ENCODE measurements at regions not wholly inside any gene's neighbourhood (a gene's known extent, or its start where the extent isn't known, plus 50 kb on each side); places are given as distances from the start of the nearest gene placed in this dataset.

DNA sequence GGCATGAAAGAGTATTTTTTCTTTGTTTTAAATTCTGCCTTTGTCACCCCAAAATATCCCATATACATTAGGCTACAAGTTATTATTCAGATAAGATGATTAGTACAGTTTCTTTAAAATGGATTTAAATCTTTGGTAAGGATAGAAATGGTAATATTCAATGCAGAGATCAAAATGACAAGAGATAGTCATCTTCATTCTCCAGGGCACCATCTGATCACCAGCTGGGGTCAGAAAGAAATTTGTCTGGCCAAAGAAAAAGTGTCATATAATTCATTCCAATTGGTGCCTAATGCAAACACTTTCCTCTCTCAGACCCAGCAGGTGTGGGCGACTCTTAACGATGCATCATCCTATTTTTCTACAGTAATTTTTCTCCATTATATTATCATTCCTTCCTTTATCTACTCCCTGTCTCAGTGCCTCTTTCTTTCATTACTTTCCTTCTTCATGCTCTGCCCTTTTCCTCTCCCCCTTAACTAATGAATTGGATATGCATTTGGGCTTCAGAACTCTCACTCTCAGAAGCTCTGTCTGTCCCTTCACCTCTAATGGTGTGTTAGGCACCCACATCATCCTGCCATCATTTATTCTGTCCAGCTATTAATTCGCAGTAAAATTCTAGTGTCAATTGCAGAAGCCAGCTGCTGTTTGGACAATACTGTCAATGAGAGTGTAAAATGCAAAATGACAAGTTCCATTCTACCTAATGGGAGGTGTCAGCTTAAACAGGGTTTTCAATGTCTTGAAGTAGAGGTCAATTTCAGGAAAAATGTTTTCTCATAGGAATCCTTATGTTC, 570.5 kb downstream of the TDRD15 start:
- no peak for DNase-seq (ENCODE audit: low read depth, low spot score)
- Histone ChIP-seq H3K36me3 (ENCODE audit: control insufficient read depth, insufficient read depth, low read length) (no peaks in the 10 kb centered on the region), H3K4me3 (ENCODE audit: low read length) (no peak overlapping the region), H3K27ac (ENCODE audit: low read length) (no peak overlapping the region), H3K9me3 (ENCODE audit: control insufficient read depth, insufficient read depth, low read length) (no peaks in the 10 kb centered on the region), H3K27me3 (ENCODE audit: control insufficient read depth, insufficient read depth, low read length) (no peaks in the 10 kb centered on the region), H3K4me1 (ENCODE audit: control insufficient read depth, insufficient read depth, low read length) (no peaks in the 10 kb centered on the region)
- no CpG with 5 or more reads among the region's 3 CpGs for WGBS (ENCODE audit: insufficient coverage, insufficient read length)

DNA sequence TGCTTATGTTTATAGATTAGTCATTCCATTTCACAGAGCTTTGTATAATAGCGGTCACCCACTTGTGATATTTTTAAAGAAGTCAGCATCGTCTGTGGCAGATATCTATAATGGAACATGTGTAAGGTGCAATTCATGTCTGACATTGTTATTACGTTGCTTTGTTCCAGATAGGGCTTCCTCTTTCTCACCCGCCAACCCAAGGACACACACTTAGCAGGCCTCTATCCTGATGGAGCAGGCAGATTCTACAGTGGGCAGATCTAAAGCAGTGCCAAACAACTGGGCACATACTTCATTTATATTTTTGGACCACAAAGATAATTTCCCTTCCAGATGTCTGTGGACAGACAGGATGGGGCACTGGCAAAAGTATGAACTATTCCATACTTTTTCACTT, 573.1 kb downstream of the TDRD15 start:
- H3K36me3 ChIP-seq (ENCODE audit: control insufficient read depth, insufficient read depth, low read length): no peaks in the 10 kb centered on the region
- no peaks in the 10 kb centered on the region for H3K27me3 ChIP-seq (ENCODE audit: control insufficient read depth, insufficient read depth, low read length)
- H3K9me3 ChIP-seq (ENCODE audit: control insufficient read depth, insufficient read depth, low read length): no peaks in the 10 kb centered on the region
- H3K4me3 ChIP-seq (ENCODE audit: low read length): no peak overlapping the region
- WGBS (ENCODE audit: insufficient coverage, insufficient read length): no CpG with 5 or more reads among the region's 4 CpGs
- DNase-seq (ENCODE audit: low read depth, low spot score): no peak
- H3K27ac ChIP-seq (ENCODE audit: low read length): no peak overlapping the region
- no peaks in the 10 kb centered on the region for H3K4me1 ChIP-seq (ENCODE audit: control insufficient read depth, insufficient read depth, low read length)

DNA sequence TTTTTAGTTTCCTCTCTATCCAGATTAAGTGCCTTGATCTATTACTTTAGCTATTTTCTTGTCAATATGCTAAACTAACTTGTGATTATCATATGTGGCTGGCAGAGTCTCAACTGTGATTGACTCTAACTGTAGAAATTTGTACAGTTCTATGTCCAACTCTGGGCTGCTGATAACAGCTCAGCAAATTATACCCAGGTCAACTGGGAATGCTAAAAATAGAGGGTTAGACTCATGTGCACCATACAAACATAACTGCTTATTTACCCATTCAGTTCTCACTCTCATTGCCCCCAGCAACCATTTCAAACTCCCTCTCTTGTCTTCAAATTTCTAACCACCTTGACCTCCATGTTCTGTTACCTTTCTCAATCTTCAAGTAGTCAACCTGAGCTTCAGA, 576.9 kb downstream of the TDRD15 start:
- no peaks in the 10 kb centered on the region for H3K27me3 ChIP-seq (ENCODE audit: control insufficient read depth, insufficient read depth, low read length)
- no peaks in the 10 kb centered on the region for H3K36me3 ChIP-seq (ENCODE audit: control insufficient read depth, insufficient read depth, low read length)
- H3K27ac ChIP-seq (ENCODE audit: low read length): no peak overlapping the region
- H3K9me3 ChIP-seq (ENCODE audit: control insufficient read depth, insufficient read depth, low read length): no peaks in the 10 kb centered on the region
- no peak for DNase-seq (ENCODE audit: low read depth, low spot score)
- H3K4me3 ChIP-seq (ENCODE audit: low read length): no peak overlapping the region
- H3K4me1 ChIP-seq (ENCODE audit: control insufficient read depth, insufficient read depth, low read length): no peaks in the 10 kb centered on the region

DNA sequence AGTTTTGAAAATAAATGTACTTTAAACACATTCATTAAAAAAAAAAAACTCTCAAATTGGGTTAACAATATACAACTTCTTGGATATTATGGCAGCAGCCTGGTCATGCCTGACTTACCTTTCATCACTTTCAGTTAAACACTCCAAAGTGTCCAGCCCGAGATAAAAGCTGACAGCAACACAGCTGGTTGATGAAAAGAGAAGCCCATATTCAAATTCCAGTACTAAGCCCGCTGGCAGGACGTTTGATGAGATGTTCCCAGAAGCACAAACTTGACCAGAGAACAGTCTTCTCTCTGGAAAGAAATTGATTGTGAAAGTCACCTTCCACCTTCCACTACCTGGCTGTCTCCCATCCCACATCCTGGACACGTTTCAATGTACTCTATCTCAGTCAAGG, 586.3 kb downstream of the TDRD15 start:
- Histone ChIP-seq H3K36me3 (ENCODE audit: control insufficient read depth, insufficient read depth, low read length) (no peaks in the 10 kb centered on the region), H3K27me3 (ENCODE audit: control insufficient read depth, insufficient read depth, low read length) (no peaks in the 10 kb centered on the region), H3K4me1 (ENCODE audit: control insufficient read depth, insufficient read depth, low read length) (no peaks in the 10 kb centered on the region), H3K4me3 (ENCODE audit: low read length) (no peak overlapping the region), H3K9me3 (ENCODE audit: control insufficient read depth, insufficient read depth, low read length) (no peaks in the 10 kb centered on the region), H3K27ac (ENCODE audit: low read length) (no peak overlapping the region)
- DNase-seq (ENCODE audit: low read depth, low spot score): no peak
- no CpG with 5 or more reads among the region's 4 CpGs for WGBS (ENCODE audit: insufficient coverage, insufficient read length)

DNA sequence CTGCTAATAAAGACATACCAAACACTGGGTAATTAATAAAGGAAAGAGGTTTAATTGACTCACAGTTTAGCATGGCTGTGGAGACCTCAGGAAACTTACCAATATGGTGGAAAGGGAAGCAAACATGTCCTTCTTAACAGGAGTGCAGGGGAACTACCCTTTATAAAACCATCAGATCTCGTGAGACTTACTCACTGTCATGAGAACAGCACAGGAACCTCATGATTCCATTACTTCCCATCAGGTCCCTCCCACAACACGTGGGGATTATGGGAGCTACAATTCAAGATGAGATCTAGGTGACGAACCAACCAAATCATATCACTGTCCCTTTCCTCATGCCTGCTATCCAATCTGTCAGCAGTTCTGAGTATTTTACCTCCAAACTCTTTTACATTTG, 586.7 kb downstream of the TDRD15 start:
- H3K36me3 ChIP-seq (ENCODE audit: control insufficient read depth, insufficient read depth, low read length): no peaks in the 10 kb centered on the region
- no peak for DNase-seq (ENCODE audit: low read depth, low spot score)
- H3K9me3 ChIP-seq (ENCODE audit: control insufficient read depth, insufficient read depth, low read length): no peaks in the 10 kb centered on the region
- no peak overlapping the region for H3K4me3 ChIP-seq (ENCODE audit: low read length)
- H3K27me3 ChIP-seq (ENCODE audit: control insufficient read depth, insufficient read depth, low read length): no peaks in the 10 kb centered on the region
- H3K27ac ChIP-seq (ENCODE audit: low read length): no peak overlapping the region
- WGBS (ENCODE audit: insufficient coverage, insufficient read length): no CpG with 5 or more reads among the region's 3 CpGs
- H3K4me1 ChIP-seq (ENCODE audit: control insufficient read depth, insufficient read depth, low read length): no peaks in the 10 kb centered on the region

DNA sequence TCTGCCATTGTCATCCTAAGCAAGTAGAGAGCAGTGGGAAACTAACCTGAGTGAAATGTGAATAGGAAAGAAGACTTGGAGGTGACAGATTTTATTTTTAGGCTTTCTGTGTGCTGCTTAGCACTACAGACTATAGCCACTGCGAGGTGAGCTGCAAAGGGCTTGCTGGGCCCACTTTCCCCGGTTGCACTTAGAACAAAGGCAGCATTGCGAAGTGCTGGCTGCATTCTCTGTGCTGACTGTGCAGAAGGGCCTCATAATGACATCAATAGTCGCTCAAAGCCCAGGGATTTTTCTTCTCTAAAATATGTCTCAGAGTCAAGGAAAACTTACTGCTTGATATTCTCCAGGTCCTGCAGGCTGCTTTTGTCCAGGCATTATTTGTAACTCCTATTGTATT, 592.1 kb downstream of the TDRD15 start:
- Histone ChIP-seq H3K4me3 (ENCODE audit: low read length) (no peak overlapping the region), H3K4me1 (ENCODE audit: control insufficient read depth, insufficient read depth, low read length) (no peaks in the 10 kb centered on the region), H3K27me3 (ENCODE audit: control insufficient read depth, insufficient read depth, low read length) (no peaks in the 10 kb centered on the region), H3K36me3 (ENCODE audit: control insufficient read depth, insufficient read depth, low read length) (no peaks in the 10 kb centered on the region), H3K9me3 (ENCODE audit: control insufficient read depth, insufficient read depth, low read length) (no peaks in the 10 kb centered on the region), H3K27ac (ENCODE audit: low read length) (no peak overlapping the region)
- WGBS (ENCODE audit: insufficient coverage, insufficient read length): no CpG with 5 or more reads among the region's 4 CpGs
- no peak for DNase-seq (ENCODE audit: low read depth, low spot score)

DNA sequence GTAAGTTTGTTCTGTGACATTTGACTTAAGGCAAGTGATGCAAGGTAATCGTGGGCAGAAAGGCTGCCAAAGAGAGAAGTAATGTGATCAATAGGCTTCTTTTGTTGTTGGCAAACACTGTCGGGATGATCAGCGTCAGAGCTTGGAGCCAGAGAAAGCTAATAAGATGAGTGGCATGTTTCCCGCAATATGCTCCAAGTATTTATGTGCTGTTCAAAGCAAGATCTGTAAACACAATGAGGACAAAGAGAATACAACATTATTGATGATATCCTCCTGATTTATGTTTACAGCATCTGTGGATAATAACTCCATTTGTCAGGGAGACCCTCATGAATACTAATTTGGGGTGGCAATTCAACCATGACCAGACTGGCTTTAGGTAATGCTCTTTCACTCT, 603.3 kb downstream of the TDRD15 start:
- no CpG with 5 or more reads among the region's 4 CpGs for WGBS (ENCODE audit: insufficient coverage, insufficient read length)
- DNase-seq (ENCODE audit: low read depth, low spot score): no peak
- H3K36me3 ChIP-seq (ENCODE audit: control insufficient read depth, insufficient read depth, low read length): no peaks in the 10 kb centered on the region
- H3K9me3 ChIP-seq (ENCODE audit: control insufficient read depth, insufficient read depth, low read length): no peaks in the 10 kb centered on the region
- H3K4me3 ChIP-seq (ENCODE audit: low read length): no peak overlapping the region
- no peaks in the 10 kb centered on the region for H3K4me1 ChIP-seq (ENCODE audit: control insufficient read depth, insufficient read depth, low read length)
- H3K27me3 ChIP-seq (ENCODE audit: control insufficient read depth, insufficient read depth, low read length): no peaks in the 10 kb centered on the region
- H3K27ac ChIP-seq (ENCODE audit: low read length): no peak overlapping the region

DNA sequence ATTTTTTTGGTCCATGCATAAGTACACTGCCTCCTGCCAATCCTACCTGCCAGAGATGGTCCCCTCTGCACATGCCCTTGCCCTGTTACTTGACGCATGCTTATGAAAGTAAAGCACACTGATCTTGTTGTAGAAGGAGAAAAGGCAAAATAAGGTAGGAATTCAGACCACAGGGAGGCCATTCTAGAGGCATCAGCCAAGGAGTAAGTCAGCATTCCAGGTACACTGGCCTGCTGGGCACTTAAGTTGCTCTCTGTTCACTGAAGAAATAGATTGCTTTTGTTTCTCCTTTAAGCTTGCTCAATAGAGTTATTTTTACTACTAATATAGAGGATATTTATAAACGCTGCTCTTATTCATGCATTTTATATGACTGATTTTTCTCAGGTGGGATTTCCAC, 604.4 kb downstream of the TDRD15 start:
- Histone ChIP-seq H3K4me1 (ENCODE audit: control insufficient read depth, insufficient read depth, low read length) (no peaks in the 10 kb centered on the region), H3K27me3 (ENCODE audit: control insufficient read depth, insufficient read depth, low read length) (no peaks in the 10 kb centered on the region), H3K27ac (ENCODE audit: low read length) (no peak overlapping the region), H3K36me3 (ENCODE audit: control insufficient read depth, insufficient read depth, low read length) (no peaks in the 10 kb centered on the region), H3K9me3 (ENCODE audit: control insufficient read depth, insufficient read depth, low read length) (no peaks in the 10 kb centered on the region), H3K4me3 (ENCODE audit: low read length) (no peak overlapping the region)
- no peak for DNase-seq (ENCODE audit: low read depth, low spot score)
- WGBS (ENCODE audit: insufficient coverage, insufficient read length): no CpG with 5 or more reads among the region's 2 CpGs

DNA sequence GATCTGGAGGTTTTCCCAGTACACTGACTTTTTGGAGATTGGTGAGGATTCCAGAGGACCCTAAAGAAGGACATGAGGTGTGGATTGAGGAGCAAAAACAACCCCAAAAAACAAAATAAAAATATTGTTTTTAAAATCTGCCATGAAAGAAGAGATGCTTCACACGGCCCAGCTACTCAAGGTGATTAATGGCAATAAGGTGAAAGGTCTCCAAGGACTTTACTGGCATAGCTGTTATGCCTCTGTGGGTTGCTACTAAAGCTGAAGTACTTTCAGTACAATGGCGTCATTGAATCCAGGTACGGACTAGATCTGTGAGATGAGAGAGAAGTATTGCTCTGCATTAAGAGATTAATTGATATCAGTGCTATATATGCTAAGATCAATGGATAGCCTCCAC, 606.4 kb downstream of the TDRD15 start:
- Histone ChIP-seq H3K9me3 (ENCODE audit: control insufficient read depth, insufficient read depth, low read length) (no peaks in the 10 kb centered on the region), H3K4me3 (ENCODE audit: low read length) (no peak overlapping the region), H3K27ac (ENCODE audit: low read length) (no peak overlapping the region), H3K4me1 (ENCODE audit: control insufficient read depth, insufficient read depth, low read length) (no peaks in the 10 kb centered on the region), H3K27me3 (ENCODE audit: control insufficient read depth, insufficient read depth, low read length) (no peaks in the 10 kb centered on the region), H3K36me3 (ENCODE audit: control insufficient read depth, insufficient read depth, low read length) (no peaks in the 10 kb centered on the region)
- no CpG with 5 or more reads among the region's 3 CpGs for WGBS (ENCODE audit: insufficient coverage, insufficient read length)
- no peak for DNase-seq (ENCODE audit: low read depth, low spot score)

DNA sequence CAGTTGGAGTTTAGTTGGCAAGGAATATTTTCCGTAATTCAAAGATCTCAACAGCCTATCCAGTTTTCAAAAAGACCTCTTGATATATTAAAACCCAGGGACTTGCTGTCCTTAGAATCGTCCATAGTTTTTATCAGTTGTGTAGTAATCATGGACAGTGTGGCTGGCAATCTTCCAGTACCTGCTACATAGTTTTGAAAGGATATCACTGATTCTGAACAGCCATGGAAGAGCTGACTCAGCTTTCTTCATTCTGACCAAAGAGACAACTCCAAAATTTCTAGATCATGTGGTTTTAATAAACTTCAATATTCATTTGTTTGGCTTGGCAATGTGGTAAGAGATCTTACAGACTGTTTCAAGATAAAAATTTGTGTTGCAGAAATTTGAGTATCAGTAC, 616.7 kb downstream of the TDRD15 start:
- DNase-seq (ENCODE audit: low read depth, low spot score): no peak
- no peak overlapping the region for H3K4me3 ChIP-seq (ENCODE audit: low read length)
- no peaks in the 10 kb centered on the region for H3K9me3 ChIP-seq (ENCODE audit: control insufficient read depth, insufficient read depth, low read length)
- no CpG with 5 or more reads among the region's 2 CpGs for WGBS (ENCODE audit: insufficient coverage, insufficient read length)
- H3K36me3 ChIP-seq (ENCODE audit: control insufficient read depth, insufficient read depth, low read length): no peaks in the 10 kb centered on the region
- H3K4me1 ChIP-seq (ENCODE audit: control insufficient read depth, insufficient read depth, low read length): no peaks in the 10 kb centered on the region
- H3K27me3 ChIP-seq (ENCODE audit: control insufficient read depth, insufficient read depth, low read length): no peaks in the 10 kb centered on the region
- no peak overlapping the region for H3K27ac ChIP-seq (ENCODE audit: low read length)

DNA sequence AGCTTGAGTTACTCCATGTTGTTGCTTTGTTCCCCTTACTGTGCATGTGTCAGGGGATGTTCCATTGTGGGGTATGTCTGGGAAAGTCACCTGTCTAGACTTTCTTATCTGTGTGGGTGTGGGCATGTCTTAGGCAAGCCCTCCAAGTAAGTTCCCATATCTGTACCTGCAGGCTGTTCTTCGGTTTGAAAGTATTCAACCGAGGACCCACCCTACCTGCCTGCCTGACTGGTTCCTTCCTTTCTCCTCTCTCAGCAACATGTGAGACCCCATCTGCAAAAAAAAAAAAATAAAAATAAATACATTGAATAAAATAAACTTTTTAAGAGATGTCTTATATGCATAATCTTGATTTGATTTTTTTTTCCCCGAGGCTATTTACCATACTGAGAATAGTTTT, 622.7 kb downstream of the TDRD15 start:
- Histone ChIP-seq H3K9me3 (ENCODE audit: control insufficient read depth, insufficient read depth, low read length) (no peaks in the 10 kb centered on the region), H3K27me3 (ENCODE audit: control insufficient read depth, insufficient read depth, low read length) (no peaks in the 10 kb centered on the region), H3K4me1 (ENCODE audit: control insufficient read depth, insufficient read depth, low read length) (no peaks in the 10 kb centered on the region), H3K36me3 (ENCODE audit: control insufficient read depth, insufficient read depth, low read length) (no peaks in the 10 kb centered on the region), H3K4me3 (ENCODE audit: low read length) (no peak overlapping the region), H3K27ac (ENCODE audit: low read length) (no peak overlapping the region)
- DNase-seq (ENCODE audit: low read depth, low spot score): no peak
- WGBS (ENCODE audit: insufficient coverage, insufficient read length): no CpG with 5 or more reads among the region's 3 CpGs

Measured in iPS DF 6.9 (cell line).